22Rv1 (cell line): ENCODE measurements at regions not wholly inside any gene's neighbourhood (a gene's known extent, or its start where the extent isn't known, plus 50 kb on each side); places are given as distances from the start of the nearest gene placed in this dataset.

ENCODE experiments used
- CTCF ChIP-seq: fragments of 450-650 bp; IDR thresholded peaks from 2 replicates; pipeline ENCODE4 v1.5.1; 2017; ENCODE audit warnings: mild to moderate bottlenecking
- ZFX ChIP-seq: fragments of 450-650 bp; IDR thresholded peaks from 2 replicates; pipeline ENCODE4 v1.6.1; 2017; ENCODE audit warnings: antibody characterized with exemption, borderline replicate concordance

- TF ChIP-seq CTCF (no peak), ZFX (no peak)
Measured at GRCh38 chr11:128246810-128247594, 340.4 kb downstream of the ETS1 start.
